HEK293 (cell line): ENCODE measurements at regions not wholly inside any gene's neighbourhood (a gene's known extent, or its start where the extent isn't known, plus 50 kb on each side); places are given as distances from the start of the nearest gene placed in this dataset.

Source experiments
- CTCF ChIA-PET: fragments of 350-600 bp; formaldehyde crosslinking; extraction: SDS; loops from one replicate; lab custom pipeline; 2021; ENCODE audit warnings: antibody characterized with exemption; lab: Yijun Ruan, JAX
- POLR2A ChIA-PET: fragments of 300-600 bp; formaldehyde crosslinking; extraction: SDS; loops from one replicate; lab custom pipeline; 2020; ENCODE audit warnings: antibody characterized with exemption, inconsistent platforms; lab: Yijun Ruan, JAX
- H3K27ac ChIP-seq: fragments of 200-500 bp; sonication (Bioruptor generic); 2 replicates; pipeline ENCODE4 v1.5.1; 2014; ENCODE audit warnings: low read depth, low read length, control low read depth, inconsistent platforms; ENCODE audit errors: extremely low read depth
- H3K36me3 ChIP-seq, 2 experiments: fragments of 200-500 bp in 1 of 2; sonication (Bioruptor generic) in 1 of 2; 1 replicate in 1 of 2; 2 replicates in 1 of 2; pipeline ENCODE4 v1.5.1; 2014 to 2017; ENCODE audit warnings: inconsistent platforms in 2 of 2, low read length in 2 of 2; ENCODE audit not compliant: control insufficient read depth in 2 of 2, insufficient read depth in 1 of 2
- H3K4me1 ChIP-seq: fragments of 200-500 bp; sonication (Bioruptor generic); 2 replicates; pipeline ENCODE4 v1.5.1; 2014; ENCODE audit warnings: mild to moderate bottlenecking, low read length, inconsistent platforms; ENCODE audit not compliant: control insufficient read depth, insufficient read depth
- H3K4me3 ChIP-seq: 2 replicates; pipeline ENCODE4 v1.5.1; 2011; ENCODE audit warnings: low read depth, mild to moderate bottlenecking, control low read depth, low read length, moderate library complexity
- H3K9me3 ChIP-seq: fragments of 200-500 bp; sonication (Bioruptor generic); 2 replicates; pipeline ENCODE4 v1.5.1; 2014; ENCODE audit warnings: low read depth, low read length, inconsistent platforms; ENCODE audit not compliant: control insufficient read depth, insufficient read depth
- EGR2 ChIP-seq: fragments of 450-650 bp; formaldehyde crosslinking; IDR thresholded peaks from 2 replicates; pipeline ENCODE4 v1.5.1; 2016; ENCODE audit warnings: low read depth, missing biosample characterization, missing genetic modification characterization
- ELK4 ChIP-seq: IDR thresholded peaks from 2 replicates; pipeline ENCODE4 v1.6.1; 2011; ENCODE audit warnings: mild to moderate bottlenecking, low read depth, low read length, borderline replicate concordance
- GLI4 ChIP-seq: fragments of 450-650 bp; formaldehyde crosslinking; IDR thresholded peaks from 2 replicates; pipeline ENCODE4 v1.5.1; 2016; ENCODE audit warnings: missing biosample characterization, missing genetic modification characterization
- GLIS2 ChIP-seq: fragments of 450-650 bp; formaldehyde crosslinking; IDR thresholded peaks from 2 replicates; pipeline ENCODE4 v1.5.1; 2016; ENCODE audit warnings: missing biosample characterization, missing genetic modification characterization
- IKZF3 ChIP-seq: fragments of 450-650 bp; IDR thresholded peaks from 2 replicates; pipeline ENCODE4 v1.5.0; 2018; ENCODE audit warnings: missing biosample characterization, mild to moderate bottlenecking, missing genetic modification characterization, moderate library complexity
- KLF10 ChIP-seq: fragments of 450-650 bp; IDR thresholded peaks from 2 replicates; pipeline ENCODE4 v1.5.1; 2018; ENCODE audit warnings: missing biosample characterization, mild to moderate bottlenecking, missing genetic modification characterization
- SP7 ChIP-seq: fragments of 450-650 bp; formaldehyde crosslinking; IDR thresholded peaks from 2 replicates; pipeline ENCODE4 v1.5.1; 2016; ENCODE audit warnings: missing biosample characterization, missing genetic modification characterization
- ZFP3 ChIP-seq: fragments of 450-650 bp; formaldehyde crosslinking; IDR thresholded peaks from 2 replicates; pipeline ENCODE4 v1.5.1; 2016; ENCODE audit warnings: low read depth, missing biosample characterization, missing genetic modification characterization
- ZNF211 ChIP-seq: fragments of 450-650 bp; formaldehyde crosslinking; IDR thresholded peaks from 2 replicates; pipeline ENCODE4 v1.5.1; 2016; ENCODE audit warnings: low read depth, missing biosample characterization, missing genetic modification characterization
- ZNF23 ChIP-seq: fragments of 450-650 bp; formaldehyde crosslinking; IDR thresholded peaks from 2 replicates; pipeline ENCODE4 v1.5.1; 2016; ENCODE audit warnings: missing biosample characterization, missing genetic modification characterization, borderline replicate concordance
- ZNF48 ChIP-seq: fragments of 450-650 bp; formaldehyde crosslinking; IDR thresholded peaks from 2 replicates; pipeline ENCODE4 v1.5.1; 2016; ENCODE audit warnings: missing biosample characterization, missing genetic modification characterization
- ZNF518A ChIP-seq: fragments of 450-650 bp; formaldehyde crosslinking; conservative IDR thresholded peaks from 2 replicates; pipeline ENCODE4 v1.5.1; 2016; ENCODE audit warnings: low read depth, missing biosample characterization, missing genetic modification characterization
- ZNF548 ChIP-seq: fragments of 450-650 bp; formaldehyde crosslinking; IDR thresholded peaks from 2 replicates; pipeline ENCODE4 v1.5.1; 2016; ENCODE audit warnings: missing biosample characterization, missing genetic modification characterization
- ZNF600 ChIP-seq: fragments of 450-650 bp; formaldehyde crosslinking; IDR thresholded peaks from 2 replicates; pipeline ENCODE4 v1.5.1; 2016; ENCODE audit warnings: missing biosample characterization, missing genetic modification characterization
- TF ChIP-seq, protein P1 (sequence below): fragments of 450-650 bp; formaldehyde crosslinking; IDR thresholded peaks from 2 replicates; pipeline ENCODE4 v1.5.1; 2016; ENCODE audit warnings: missing biosample characterization, missing genetic modification characterization
- TF ChIP-seq, protein P2 (sequence below): fragments of 450-650 bp; formaldehyde crosslinking; IDR thresholded peaks from 2 replicates; pipeline ENCODE4 v1.5.1; 2016; ENCODE audit warnings: missing biosample characterization, missing genetic modification characterization, borderline replicate concordance
- TF ChIP-seq, protein P3 (sequence below): fragments of 450-650 bp; formaldehyde crosslinking; IDR thresholded peaks from 2 replicates; pipeline ENCODE4 v1.5.0; 2017; ENCODE audit warnings: missing biosample characterization, missing genetic modification characterization, borderline replicate concordance
- TF ChIP-seq, protein P4 (sequence below): fragments of 450-650 bp; formaldehyde crosslinking; IDR thresholded peaks from 2 replicates; pipeline ENCODE4 v1.5.1; 2016; ENCODE audit warnings: missing biosample characterization, missing genetic modification characterization

GRCh38 chr16:73198481-73198880 lies 150.6 kb upstream of the ZFHX3 start (continued):
- no peak for TF ChIP-seq GLI4 (tag by site-specific recombination)
- TF ChIP-seq EGR2 (tag by site-specific recombination) = no peak
- TF ChIP-seq, protein P1, sequence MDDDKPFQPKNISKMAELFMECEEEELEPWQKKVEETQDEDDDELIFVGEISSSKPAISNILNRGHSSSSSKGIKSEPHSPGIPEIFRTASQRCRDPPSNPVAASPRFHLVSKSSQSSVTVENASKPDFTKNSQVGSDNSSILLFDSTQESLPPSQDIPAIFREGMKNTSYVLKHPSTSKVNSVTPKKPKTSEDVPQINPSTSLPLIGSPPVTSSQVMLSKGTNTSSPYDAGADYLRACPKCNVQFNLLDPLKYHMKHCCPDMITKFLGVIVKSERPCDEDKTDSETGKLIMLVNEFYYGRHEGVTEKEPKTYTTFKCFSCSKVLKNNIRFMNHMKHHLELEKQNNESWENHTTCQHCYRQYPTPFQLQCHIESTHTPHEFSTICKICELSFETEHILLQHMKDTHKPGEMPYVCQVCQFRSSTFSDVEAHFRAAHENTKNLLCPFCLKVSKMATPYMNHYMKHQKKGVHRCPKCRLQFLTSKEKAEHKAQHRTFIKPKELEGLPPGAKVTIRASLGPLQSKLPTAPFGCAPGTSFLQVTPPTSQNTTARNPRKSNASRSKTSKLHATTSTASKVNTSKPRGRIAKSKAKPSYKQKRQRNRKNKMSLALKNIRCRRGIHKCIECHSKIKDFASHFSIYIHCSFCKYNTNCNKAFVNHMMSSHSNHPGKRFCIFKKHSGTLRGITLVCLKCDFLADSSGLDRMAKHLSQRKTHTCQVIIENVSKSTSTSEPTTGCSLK = no peak
- no peak for TF ChIP-seq IKZF3 (tag by site-specific recombination)

DNA sequence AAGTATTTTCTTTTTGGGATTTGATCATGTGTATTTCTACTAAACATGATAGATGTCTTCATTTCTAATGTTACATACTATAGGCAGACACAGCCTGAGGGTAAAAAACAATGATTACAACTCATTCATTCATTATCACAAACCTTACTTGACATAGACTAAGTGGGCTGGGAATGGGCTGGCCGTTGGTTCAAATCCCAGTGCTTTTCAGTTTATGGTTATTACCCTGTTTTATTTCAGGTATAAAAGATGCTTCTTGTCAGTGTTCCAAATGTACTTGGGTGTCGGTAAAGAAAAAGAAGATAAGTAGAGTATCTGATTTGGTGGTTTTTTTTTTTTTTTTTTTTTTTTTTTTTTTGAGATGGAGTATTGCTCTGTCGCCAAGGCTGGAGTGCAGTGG lies 149.7 kb upstream of the ZFHX3 start:
- ChIA-PET POLR2A (no interaction called here), CTCF (interaction anchor here (0.6 to 0.7 kb wide), 3 partner anchors 348 to 527 kb away, joined by 3 read pairs; no protein-coding TSS in a partner anchor)
- H3K4me1 ChIP-seq = no peaks in the 10 kb centered on the region
- no peak overlapping the region for H3K27ac ChIP-seq
- H3K9me3 ChIP-seq = no peaks in the 10 kb centered on the region
- TF ChIP-seq ZNF600 (tag by site-specific recombination) = no peak
- no peak for TF ChIP-seq ZNF211
- no peak for TF ChIP-seq ZNF548 (tag by site-specific recombination)
- TF ChIP-seq KLF10 (tag by site-specific recombination) = no peak
- TF ChIP-seq GLIS2 (tag by site-specific recombination) = no peak
- no peak for TF ChIP-seq ELK4
- no peak for TF ChIP-seq ZFP3 (tag by site-specific recombination)
- no peak for TF ChIP-seq SP7 (tag by site-specific recombination)
- TF ChIP-seq ZNF48 (tag by site-specific recombination) = no peak
- TF ChIP-seq, protein P2, sequence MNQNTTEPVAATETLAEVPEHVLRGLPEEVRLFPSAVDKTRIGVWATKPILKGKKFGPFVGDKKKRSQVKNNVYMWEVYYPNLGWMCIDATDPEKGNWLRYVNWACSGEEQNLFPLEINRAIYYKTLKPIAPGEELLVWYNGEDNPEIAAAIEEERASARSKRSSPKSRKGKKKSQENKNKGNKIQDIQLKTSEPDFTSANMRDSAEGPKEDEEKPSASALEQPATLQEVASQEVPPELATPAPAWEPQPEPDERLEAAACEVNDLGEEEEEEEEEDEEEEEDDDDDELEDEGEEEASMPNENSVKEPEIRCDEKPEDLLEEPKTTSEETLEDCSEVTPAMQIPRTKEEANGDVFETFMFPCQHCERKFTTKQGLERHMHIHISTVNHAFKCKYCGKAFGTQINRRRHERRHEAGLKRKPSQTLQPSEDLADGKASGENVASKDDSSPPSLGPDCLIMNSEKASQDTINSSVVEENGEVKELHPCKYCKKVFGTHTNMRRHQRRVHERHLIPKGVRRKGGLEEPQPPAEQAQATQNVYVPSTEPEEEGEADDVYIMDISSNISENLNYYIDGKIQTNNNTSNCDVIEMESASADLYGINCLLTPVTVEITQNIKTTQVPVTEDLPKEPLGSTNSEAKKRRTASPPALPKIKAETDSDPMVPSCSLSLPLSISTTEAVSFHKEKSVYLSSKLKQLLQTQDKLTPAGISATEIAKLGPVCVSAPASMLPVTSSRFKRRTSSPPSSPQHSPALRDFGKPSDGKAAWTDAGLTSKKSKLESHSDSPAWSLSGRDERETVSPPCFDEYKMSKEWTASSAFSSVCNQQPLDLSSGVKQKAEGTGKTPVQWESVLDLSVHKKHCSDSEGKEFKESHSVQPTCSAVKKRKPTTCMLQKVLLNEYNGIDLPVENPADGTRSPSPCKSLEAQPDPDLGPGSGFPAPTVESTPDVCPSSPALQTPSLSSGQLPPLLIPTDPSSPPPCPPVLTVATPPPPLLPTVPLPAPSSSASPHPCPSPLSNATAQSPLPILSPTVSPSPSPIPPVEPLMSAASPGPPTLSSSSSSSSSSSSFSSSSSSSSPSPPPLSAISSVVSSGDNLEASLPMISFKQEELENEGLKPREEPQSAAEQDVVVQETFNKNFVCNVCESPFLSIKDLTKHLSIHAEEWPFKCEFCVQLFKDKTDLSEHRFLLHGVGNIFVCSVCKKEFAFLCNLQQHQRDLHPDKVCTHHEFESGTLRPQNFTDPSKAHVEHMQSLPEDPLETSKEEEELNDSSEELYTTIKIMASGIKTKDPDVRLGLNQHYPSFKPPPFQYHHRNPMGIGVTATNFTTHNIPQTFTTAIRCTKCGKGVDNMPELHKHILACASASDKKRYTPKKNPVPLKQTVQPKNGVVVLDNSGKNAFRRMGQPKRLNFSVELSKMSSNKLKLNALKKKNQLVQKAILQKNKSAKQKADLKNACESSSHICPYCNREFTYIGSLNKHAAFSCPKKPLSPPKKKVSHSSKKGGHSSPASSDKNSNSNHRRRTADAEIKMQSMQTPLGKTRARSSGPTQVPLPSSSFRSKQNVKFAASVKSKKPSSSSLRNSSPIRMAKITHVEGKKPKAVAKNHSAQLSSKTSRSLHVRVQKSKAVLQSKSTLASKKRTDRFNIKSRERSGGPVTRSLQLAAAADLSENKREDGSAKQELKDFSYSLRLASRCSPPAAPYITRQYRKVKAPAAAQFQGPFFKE (tag by site-specific recombination) = no peak
- TF ChIP-seq, protein P3, sequence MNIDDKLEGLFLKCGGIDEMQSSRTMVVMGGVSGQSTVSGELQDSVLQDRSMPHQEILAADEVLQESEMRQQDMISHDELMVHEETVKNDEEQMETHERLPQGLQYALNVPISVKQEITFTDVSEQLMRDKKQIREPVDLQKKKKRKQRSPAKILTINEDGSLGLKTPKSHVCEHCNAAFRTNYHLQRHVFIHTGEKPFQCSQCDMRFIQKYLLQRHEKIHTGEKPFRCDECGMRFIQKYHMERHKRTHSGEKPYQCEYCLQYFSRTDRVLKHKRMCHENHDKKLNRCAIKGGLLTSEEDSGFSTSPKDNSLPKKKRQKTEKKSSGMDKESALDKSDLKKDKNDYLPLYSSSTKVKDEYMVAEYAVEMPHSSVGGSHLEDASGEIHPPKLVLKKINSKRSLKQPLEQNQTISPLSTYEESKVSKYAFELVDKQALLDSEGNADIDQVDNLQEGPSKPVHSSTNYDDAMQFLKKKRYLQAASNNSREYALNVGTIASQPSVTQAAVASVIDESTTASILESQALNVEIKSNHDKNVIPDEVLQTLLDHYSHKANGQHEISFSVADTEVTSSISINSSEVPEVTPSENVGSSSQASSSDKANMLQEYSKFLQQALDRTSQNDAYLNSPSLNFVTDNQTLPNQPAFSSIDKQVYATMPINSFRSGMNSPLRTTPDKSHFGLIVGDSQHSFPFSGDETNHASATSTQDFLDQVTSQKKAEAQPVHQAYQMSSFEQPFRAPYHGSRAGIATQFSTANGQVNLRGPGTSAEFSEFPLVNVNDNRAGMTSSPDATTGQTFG (tag by site-specific recombination) = no peak
- TF ChIP-seq ZNF518A (tag by site-specific recombination) = no peak
- TF ChIP-seq ZNF23 (tag by site-specific recombination) = no peak
- TF ChIP-seq, protein P4, sequence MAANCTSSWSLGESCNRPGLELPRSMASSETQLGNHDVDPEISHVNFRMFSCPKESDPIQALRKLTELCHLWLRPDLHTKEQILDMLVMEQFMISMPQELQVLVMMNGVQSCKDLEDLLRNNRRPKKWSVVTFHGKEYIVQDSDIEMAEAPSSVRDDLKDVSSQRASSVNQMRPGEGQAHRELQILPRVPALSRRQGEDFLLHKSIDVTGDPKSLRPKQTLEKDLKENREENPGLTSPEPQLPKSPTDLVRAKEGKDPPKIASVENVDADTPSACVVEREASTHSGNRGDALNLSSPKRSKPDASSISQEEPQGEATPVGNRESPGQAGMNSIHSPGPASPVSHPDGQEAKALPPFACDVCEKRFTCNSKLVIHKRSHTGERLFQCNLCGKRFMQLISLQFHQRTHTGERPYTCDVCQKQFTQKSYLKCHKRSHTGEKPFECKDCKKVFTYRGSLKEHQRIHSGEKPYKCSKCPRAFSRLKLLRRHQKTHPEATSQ = no peak
- TF ChIP-seq, all 188 proteins: peak for 0
- no peak overlapping the region for H3K4me3 ChIP-seq
- H3K36me3 ChIP-seq = no peaks in the 10 kb centered on the region
